A549 (cell line): ENCODE measurements at regions not wholly inside any gene's neighbourhood (a gene's known extent, or its start where the extent isn't known, plus 50 kb on each side); places are given as distances from the start of the nearest gene placed in this dataset.
A peak's percentile ranks its signal among the peaks of the same experiment; 100 is the strongest.

ENCODE experiments used
- ATAC-seq, 2 experiments: fragments of 200-7000 bp in 1 of 2; fragments of >200 bp in 1 of 2; cut with Nextera tagmentation in 1 of 2; cut with Tn5 transposase in 1 of 2; 3 replicates each; pipeline versions ENCODE4 v1.8.0 to v1.9.1; 2018 to 2020; ENCODE audit warnings: mild to moderate bottlenecking in 1 of 2, moderate library complexity in 1 of 2
- CTCF ChIA-PET: fragments of 300-600 bp; sonication (Branson Sonifier 250); formaldehyde crosslinking; extraction: SDS; loops from one replicate; lab custom pipeline; 2021; ENCODE audit warnings: antibody characterized with exemption, inconsistent platforms; lab: Yijun Ruan, JAX
- POLR2A ChIA-PET: fragments of 350-600 bp; formaldehyde crosslinking; extraction: SDS; loops from one replicate; lab custom pipeline; 2021; ENCODE audit warnings: antibody characterized with exemption, inconsistent platforms; lab: Yijun Ruan, JAX
- DNase-seq, 2 experiments: peaks; one replicate each; pipeline versions ENCODE4 v3.0.0 to v3.0.0-alpha.2; 2011 to 2016; ENCODE audit warnings: low read depth in 1 of 2, low spot score in 1 of 2
- FAIRE-seq: peaks from 2 replicates; lab custom pipeline; 2011; peaks lifted over from hg19 to GRCh38; lab: Jason Lieb, UNC
- H3K27ac ChIP-seq, 2 experiments: fragments of >200 bp; sonication (Bioruptor Twin); formaldehyde crosslinking; 3 replicates each; pipeline ENCODE4 v1.5.1; 2016 to 2017
- H3K4me1 ChIP-seq: fragments of >200 bp; sonication (Bioruptor Twin); formaldehyde crosslinking; 3 replicates; pipeline ENCODE4 v1.6.1; 2016
- H3K4me2 ChIP-seq: fragments of >200 bp; sonication (Bioruptor Twin); formaldehyde crosslinking; 3 replicates; pipeline ENCODE4 v1.6.1; 2016
- H3K4me3 ChIP-seq: fragments of >200 bp; sonication (Bioruptor Twin); formaldehyde crosslinking; 3 replicates; pipeline ENCODE4 v1.5.1; 2016
- H3K9me3 ChIP-seq: fragments of >200 bp; sonication (Bioruptor Twin); formaldehyde crosslinking; 3 replicates; pipeline ENCODE4 v1.6.1; 2016
- CEBPB ChIP-seq, 2 experiments: fragments of >200 bp in 1 of 2; sonication (Bioruptor Twin) in 1 of 2; formaldehyde crosslinking in 1 of 2; IDR thresholded peaks; 2 replicates each; pipeline ENCODE4 v1.6.1; 2012 to 2016
- FOSL2 ChIP-seq, 2 experiments: fragments of 450-650 bp in 1 of 2; fragments of >200 bp in 1 of 2; sonication (Bioruptor Twin) in 1 of 2; formaldehyde crosslinking; IDR thresholded peaks; 2 replicates each; pipeline versions ENCODE4 v1.5.0 to v1.6.1; 2016 to 2020; ENCODE audit warnings: mild to moderate bottlenecking in 1 of 2, moderate library complexity in 1 of 2
- HOXB5 ChIP-seq: fragments of 250-450 bp; sonication (Bioruptor Pico); IDR thresholded peaks from 2 replicates; pipeline ENCODE4 v1.5.0; 2020; ENCODE audit warnings: mild to moderate bottlenecking, moderate library complexity
- JUNB ChIP-seq: fragments of >200 bp; sonication (Bioruptor Twin); formaldehyde crosslinking; IDR thresholded peaks from 2 replicates; pipeline ENCODE4 v1.6.1; 2016
- KDM5A ChIP-seq: fragments of 200-600 bp; sonication (generic); IDR thresholded peaks from 2 replicates; pipeline ENCODE4 v1.6.1; 2016; ENCODE audit warnings: antibody characterized with exemption, mild to moderate bottlenecking
- MAFK ChIP-seq: fragments of 450-650 bp; IDR thresholded peaks from 2 replicates; pipeline ENCODE4 v1.6.1; 2014; ENCODE audit not compliant: partially characterized antibody
- NR3C1 ChIP-seq: fragments of >200 bp; sonication (Bioruptor Twin); formaldehyde crosslinking; IDR thresholded peaks from 3 replicates; pipeline ENCODE4 v1.6.1; 2017
- POLR2A ChIP-seq: IDR thresholded peaks from 2 replicates; pipeline ENCODE4 v1.6.1; 2012; ENCODE audit warnings: mild to moderate bottlenecking, low read length
- RAD21 ChIP-seq, 2 experiments: fragments of >200 bp in 1 of 2; sonication (Bioruptor Twin) in 1 of 2; formaldehyde crosslinking in 1 of 2; IDR thresholded peaks in 1 of 2; conservative IDR thresholded peaks in 1 of 2; 2 replicates in 1 of 2; 3 replicates in 1 of 2; pipeline ENCODE4 v1.6.1; 2012 to 2018; ENCODE audit warnings: inconsistent platforms in 1 of 2
- RARB ChIP-seq: fragments of 250-450 bp; sonication (Bioruptor Pico); IDR thresholded peaks from 2 replicates; pipeline ENCODE4 v1.8.0; 2021; ENCODE audit warnings: mild to moderate bottlenecking, moderate library complexity
- RFX5 ChIP-seq: fragments of 450-650 bp; IDR thresholded peaks from 2 replicates; pipeline ENCODE4 v1.7.1; 2014; ENCODE audit warnings: antibody characterized with exemption, mild to moderate bottlenecking, moderate library complexity
- RNF2 ChIP-seq: fragments of 200-600 bp; sonication (generic); IDR thresholded peaks from 2 replicates; pipeline ENCODE4 v1.6.1; 2016; ENCODE audit warnings: low read depth, mild to moderate bottlenecking, antibody characterized with exemption, moderate library complexity, borderline replicate concordance
- SMC3 ChIP-seq: fragments of >200 bp; sonication (Bioruptor Twin); formaldehyde crosslinking; IDR thresholded peaks from 3 replicates; pipeline ENCODE4 v1.6.1; 2018; ENCODE audit warnings: inconsistent platforms
- TP53 ChIP-seq: fragments of 250-450 bp; sonication (Bioruptor Pico); IDR thresholded peaks from 2 replicates; pipeline ENCODE4 v1.5.0; 2021; ENCODE audit warnings: mild to moderate bottlenecking, moderate library complexity
- ZC3H11A ChIP-seq: fragments of 450-650 bp; IDR thresholded peaks from 2 replicates; pipeline ENCODE4 v1.6.1; 2014; ENCODE audit warnings: antibody characterized with exemption, mild to moderate bottlenecking
- WGBS: methylation state at CpG from one replicate; pipeline ENCODE4 v1.1.6; 2017; ENCODE audit errors: missing lambda C conversion rate; 5-methylcytosine and 5-hydroxymethylcytosine counted together
- TF ChIP-seq, protein P1 (sequence below): fragments of 250-450 bp; sonication (Bioruptor Pico); IDR thresholded peaks from 2 replicates; pipeline ENCODE4 v1.5.0; 2021; ENCODE audit warnings: mild to moderate bottlenecking, moderate library complexity, borderline replicate concordance
- TF ChIP-seq, protein P2 (sequence below): fragments of 450-650 bp; IDR thresholded peaks from 2 replicates; pipeline ENCODE4 v1.6.1; 2014; ENCODE audit warnings: antibody characterized with exemption
- TF ChIP-seq, protein P3 (sequence below): fragments of 150-350 bp; IDR thresholded peaks from 2 replicates; pipeline ENCODE4 v1.6.1; 2014; ENCODE audit warnings: low read depth, mild to moderate bottlenecking, low read length
- TF ChIP-seq, protein P4 (sequence below): fragments of >200 bp; sonication (Bioruptor Twin); formaldehyde crosslinking; IDR thresholded peaks from 2 replicates; pipeline ENCODE4 v1.6.1; 2016
- TF ChIP-seq, protein P5 (sequence below): fragments of >200 bp; sonication (Bioruptor Twin); formaldehyde crosslinking; IDR thresholded peaks from 3 replicates; pipeline ENCODE4 v1.5.1; 2016
- TF ChIP-seq, protein P6 (sequence below): fragments of >200 bp; sonication (Bioruptor Twin); formaldehyde crosslinking; IDR thresholded peaks from 3 replicates; pipeline ENCODE4 v1.6.1; 2016

DNA sequence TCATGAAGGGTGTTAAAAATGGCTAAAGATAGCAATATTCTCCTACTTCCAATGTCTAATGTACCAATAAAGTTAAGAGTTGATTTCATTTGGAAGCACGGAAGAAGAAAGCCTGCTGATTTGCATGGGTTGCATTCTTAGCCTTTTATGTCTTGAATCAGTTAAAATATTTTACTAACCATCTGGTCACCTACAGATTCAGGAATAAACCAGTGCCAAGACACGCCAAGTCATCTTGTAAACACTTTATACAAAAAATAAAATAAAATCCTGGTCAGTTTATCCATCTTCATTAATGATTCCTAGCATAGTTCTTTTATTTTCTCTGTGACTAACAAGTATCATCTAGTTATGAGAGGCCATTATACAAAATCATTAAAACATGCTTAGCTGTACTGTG is 1031.6 kb upstream of the WWC1 start:
- ChIA-PET CTCF (no interaction called here), POLR2A (no interaction called here)
- Histone ChIP-seq H3K4me1 (no peaks in the 10 kb centered on the region), H3K9me3 (no peaks in the 10 kb centered on the region), H3K4me3 (no peak overlapping the region), H3K4me2 (no peak overlapping the region), H3K27ac (no peak overlapping the region)
- no peak for ATAC-seq
- no peak for FAIRE-seq
- 4% methylated on average over 2 of the region's 2 CpGs for WGBS
- TF ChIP-seq KDM5A (no peak), JUNB (no peak), NR3C1 (no peak), RNF2 (no peak), FOSL2 (IDR thresholded peaks at IDR 0.05) (no peak), FOSL2 (CRISPR knock-in tag; IDR thresholded peaks at IDR 0.05) (no peak), RFX5 (no peak), RAD21 (conservative IDR thresholded peaks at IDR 0.05 in 1 of 2, IDR thresholded peaks at IDR 0.05 in 1 of 2) (no peak), HOXB5 (no peak), TP53 (CRISPR knock-in tag) (no peak), CEBPB (IDR thresholded peaks at IDR 0.05) (no peak), POLR2A (no peak), RARB (CRISPR knock-in tag) (no peak)
- TF ChIP-seq, protein P1, sequence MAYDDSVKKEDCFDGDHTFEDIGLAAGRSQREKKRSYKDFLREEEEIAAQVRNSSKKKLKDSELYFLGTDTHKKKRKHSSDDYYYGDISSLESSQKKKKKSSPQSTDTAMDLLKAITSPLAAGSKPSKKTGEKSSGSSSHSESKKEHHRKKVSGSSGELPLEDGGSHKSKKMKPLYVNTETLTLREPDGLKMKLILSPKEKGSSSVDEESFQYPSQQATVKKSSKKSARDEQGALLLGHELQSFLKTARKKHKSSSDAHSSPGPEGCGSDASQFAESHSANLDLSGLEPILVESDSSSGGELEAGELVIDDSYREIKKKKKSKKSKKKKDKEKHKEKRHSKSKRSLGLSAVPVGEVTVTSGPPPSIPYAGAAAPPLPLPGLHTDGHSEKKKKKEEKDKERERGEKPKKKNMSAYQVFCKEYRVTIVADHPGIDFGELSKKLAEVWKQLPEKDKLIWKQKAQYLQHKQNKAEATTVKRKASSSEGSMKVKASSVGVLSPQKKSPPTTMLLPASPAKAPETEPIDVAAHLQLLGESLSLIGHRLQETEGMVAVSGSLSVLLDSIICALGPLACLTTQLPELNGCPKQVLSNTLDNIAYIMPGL = no peak
- TF ChIP-seq, protein P2, sequence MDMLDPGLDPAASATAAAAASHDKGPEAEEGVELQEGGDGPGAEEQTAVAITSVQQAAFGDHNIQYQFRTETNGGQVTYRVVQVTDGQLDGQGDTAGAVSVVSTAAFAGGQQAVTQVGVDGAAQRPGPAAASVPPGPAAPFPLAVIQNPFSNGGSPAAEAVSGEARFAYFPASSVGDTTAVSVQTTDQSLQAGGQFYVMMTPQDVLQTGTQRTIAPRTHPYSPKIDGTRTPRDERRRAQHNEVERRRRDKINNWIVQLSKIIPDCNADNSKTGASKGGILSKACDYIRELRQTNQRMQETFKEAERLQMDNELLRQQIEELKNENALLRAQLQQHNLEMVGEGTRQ = no peak
- TF ChIP-seq, protein P3, sequence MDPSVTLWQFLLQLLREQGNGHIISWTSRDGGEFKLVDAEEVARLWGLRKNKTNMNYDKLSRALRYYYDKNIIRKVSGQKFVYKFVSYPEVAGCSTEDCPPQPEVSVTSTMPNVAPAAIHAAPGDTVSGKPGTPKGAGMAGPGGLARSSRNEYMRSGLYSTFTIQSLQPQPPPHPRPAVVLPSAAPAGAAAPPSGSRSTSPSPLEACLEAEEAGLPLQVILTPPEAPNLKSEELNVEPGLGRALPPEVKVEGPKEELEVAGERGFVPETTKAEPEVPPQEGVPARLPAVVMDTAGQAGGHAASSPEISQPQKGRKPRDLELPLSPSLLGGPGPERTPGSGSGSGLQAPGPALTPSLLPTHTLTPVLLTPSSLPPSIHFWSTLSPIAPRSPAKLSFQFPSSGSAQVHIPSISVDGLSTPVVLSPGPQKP = no peak
- DNase-seq = no peak

DNA sequence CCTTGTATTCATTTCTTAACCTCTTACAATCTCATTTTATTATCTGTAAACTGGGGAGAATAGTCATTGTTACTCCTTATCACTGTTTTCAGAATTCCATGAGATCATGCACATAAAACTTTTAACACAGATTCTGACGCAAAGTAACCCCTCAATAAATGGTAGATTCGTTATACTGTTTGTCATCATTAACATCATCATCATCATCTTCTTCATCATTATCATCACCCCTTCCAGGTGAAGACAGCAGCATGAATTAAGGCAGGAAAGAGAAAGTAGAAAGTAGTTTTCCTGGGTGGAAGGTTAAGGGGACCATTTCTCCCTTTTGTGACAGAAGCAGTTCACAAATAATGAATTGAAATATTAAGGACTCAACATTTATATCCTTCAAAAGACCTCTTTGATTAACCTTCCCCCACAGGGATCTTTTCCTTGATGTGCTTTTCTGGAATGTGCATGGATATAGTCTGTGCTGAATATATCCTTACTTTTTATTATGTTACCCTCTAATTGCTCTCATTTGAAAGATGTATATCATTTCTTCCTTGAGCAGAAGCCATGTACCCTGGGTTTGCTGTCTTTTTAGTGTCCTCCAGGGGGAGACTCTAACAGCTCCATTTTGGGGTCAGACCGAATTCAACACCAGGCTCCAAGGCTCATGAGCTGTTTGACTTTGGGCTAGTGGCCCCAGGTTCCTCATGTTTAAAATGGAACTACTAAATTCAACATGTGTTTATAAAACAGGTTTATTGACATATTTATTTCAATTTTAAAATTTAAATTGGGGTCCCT is 1029.9 kb upstream of the WWC1 start:
- H3K4me3 ChIP-seq = no peak overlapping the region
- H3K4me2 ChIP-seq = no peak overlapping the region
- DNase-seq = peak; percentile 8 to 26
- peak; percentile 68 to 80; a peak in 4 of 6 replicates for ATAC-seq
- no peaks in the 10 kb centered on the region for H3K4me1 ChIP-seq
- H3K9me3 ChIP-seq = no peaks in the 10 kb centered on the region
- TF ChIP-seq HOXB5 (no peak), SMC3 (peak; percentile 46), ZC3H11A (no peak), RAD21 (conservative IDR thresholded peaks at IDR 0.05 in 1 of 2, IDR thresholded peaks at IDR 0.05 in 1 of 2) (peak; percentile 40 to 61; a peak in 4 of 5 replicates), MAFK (no peak)
- TF ChIP-seq, protein P4, sequence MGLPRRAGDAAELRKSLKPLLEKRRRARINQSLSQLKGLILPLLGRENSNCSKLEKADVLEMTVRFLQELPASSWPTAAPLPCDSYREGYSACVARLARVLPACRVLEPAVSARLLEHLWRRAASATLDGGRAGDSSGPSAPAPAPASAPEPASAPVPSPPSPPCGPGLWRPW = no peak
- TF ChIP-seq, protein P5, sequence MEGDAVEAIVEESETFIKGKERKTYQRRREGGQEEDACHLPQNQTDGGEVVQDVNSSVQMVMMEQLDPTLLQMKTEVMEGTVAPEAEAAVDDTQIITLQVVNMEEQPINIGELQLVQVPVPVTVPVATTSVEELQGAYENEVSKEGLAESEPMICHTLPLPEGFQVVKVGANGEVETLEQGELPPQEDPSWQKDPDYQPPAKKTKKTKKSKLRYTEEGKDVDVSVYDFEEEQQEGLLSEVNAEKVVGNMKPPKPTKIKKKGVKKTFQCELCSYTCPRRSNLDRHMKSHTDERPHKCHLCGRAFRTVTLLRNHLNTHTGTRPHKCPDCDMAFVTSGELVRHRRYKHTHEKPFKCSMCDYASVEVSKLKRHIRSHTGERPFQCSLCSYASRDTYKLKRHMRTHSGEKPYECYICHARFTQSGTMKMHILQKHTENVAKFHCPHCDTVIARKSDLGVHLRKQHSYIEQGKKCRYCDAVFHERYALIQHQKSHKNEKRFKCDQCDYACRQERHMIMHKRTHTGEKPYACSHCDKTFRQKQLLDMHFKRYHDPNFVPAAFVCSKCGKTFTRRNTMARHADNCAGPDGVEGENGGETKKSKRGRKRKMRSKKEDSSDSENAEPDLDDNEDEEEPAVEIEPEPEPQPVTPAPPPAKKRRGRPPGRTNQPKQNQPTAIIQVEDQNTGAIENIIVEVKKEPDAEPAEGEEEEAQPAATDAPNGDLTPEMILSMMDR = peak; percentile 41
- TF ChIP-seq, protein P6, sequence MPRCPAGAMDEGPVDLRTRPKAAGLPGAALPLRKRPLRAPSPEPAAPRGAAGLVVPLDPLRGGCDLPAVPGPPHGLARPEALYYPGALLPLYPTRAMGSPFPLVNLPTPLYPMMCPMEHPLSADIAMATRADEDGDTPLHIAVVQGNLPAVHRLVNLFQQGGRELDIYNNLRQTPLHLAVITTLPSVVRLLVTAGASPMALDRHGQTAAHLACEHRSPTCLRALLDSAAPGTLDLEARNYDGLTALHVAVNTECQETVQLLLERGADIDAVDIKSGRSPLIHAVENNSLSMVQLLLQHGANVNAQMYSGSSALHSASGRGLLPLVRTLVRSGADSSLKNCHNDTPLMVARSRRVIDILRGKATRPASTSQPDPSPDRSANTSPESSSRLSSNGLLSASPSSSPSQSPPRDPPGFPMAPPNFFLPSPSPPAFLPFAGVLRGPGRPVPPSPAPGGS = no peak
- TF ChIP-seq, all 56 proteins: peak for 3
- CTCF ChIA-PET = interaction anchor here (0.7 kb wide), 1 partner anchor 12 kb away, joined by 4 read pairs; no protein-coding TSS in a partner anchor
- FAIRE-seq = no peak
- WGBS = 23% methylated on average over 3 of the region's 3 CpGs
- POLR2A ChIA-PET = no interaction called here
- no peak overlapping the region for H3K27ac ChIP-seq
